ENCODE measurements at regions not wholly inside any gene's neighbourhood (a gene's known extent, or its start where the extent isn't known, plus 50 kb on each side); places are given as distances from the start of the nearest gene placed in this dataset.

DNA sequence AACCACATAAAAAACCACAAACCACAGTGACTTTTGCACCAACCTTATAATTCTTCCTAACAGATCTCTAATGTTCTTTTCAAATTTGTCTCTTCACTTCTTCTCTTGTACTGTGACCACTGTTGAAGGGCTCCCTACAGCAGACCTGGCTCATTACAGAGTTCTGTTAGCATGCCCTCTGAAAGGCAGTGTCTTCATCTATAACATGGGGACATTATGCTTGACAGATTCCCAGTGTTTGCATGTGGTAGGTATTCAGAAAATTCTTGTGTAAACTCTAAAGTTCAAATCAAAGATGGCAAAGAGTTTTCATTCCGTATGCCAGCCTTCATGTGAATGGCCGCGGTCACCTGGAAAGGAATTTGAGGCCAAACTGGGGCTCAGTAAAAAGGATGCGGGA is 182.6 kb downstream of the DHX35 start:
- no peaks in the 10 kb centered on the region for H3K9me3 Mint-ChIP-seq (ENCODE audit: unreplicated experiment)
- no peak overlapping the region for H3K27ac Mint-ChIP-seq (ENCODE audit: unreplicated experiment)
- TF ChIP-seq, protein P1, sequence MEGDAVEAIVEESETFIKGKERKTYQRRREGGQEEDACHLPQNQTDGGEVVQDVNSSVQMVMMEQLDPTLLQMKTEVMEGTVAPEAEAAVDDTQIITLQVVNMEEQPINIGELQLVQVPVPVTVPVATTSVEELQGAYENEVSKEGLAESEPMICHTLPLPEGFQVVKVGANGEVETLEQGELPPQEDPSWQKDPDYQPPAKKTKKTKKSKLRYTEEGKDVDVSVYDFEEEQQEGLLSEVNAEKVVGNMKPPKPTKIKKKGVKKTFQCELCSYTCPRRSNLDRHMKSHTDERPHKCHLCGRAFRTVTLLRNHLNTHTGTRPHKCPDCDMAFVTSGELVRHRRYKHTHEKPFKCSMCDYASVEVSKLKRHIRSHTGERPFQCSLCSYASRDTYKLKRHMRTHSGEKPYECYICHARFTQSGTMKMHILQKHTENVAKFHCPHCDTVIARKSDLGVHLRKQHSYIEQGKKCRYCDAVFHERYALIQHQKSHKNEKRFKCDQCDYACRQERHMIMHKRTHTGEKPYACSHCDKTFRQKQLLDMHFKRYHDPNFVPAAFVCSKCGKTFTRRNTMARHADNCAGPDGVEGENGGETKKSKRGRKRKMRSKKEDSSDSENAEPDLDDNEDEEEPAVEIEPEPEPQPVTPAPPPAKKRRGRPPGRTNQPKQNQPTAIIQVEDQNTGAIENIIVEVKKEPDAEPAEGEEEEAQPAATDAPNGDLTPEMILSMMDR (IDR thresholded peaks at IDR 0.05; ENCODE audit: partially characterized antibody, unreplicated experiment) = no peak
- DNase-seq = no peak
- peaks cover 2% of the 10 kb centered on the region for H3K27me3 Mint-ChIP-seq (ENCODE audit: unreplicated experiment)
- no peaks in the 10 kb centered on the region for H3K36me3 Mint-ChIP-seq (ENCODE audit: unreplicated experiment)
- H3K4me1 Mint-ChIP-seq (ENCODE audit: low read depth, unreplicated experiment) = no peaks in the 10 kb centered on the region
- H3K4me3 Mint-ChIP-seq (ENCODE audit: unreplicated experiment) = no peak overlapping the region

- DNase-seq = no peak
- Mint-ChIP-seq H3K9me3 (ENCODE audit: unreplicated experiment) (no peaks in the 10 kb centered on the region), H3K4me3 (ENCODE audit: unreplicated experiment) (no peak overlapping the region), H3K27me3 (ENCODE audit: unreplicated experiment) (peaks cover 4% of the 10 kb centered on the region), H3K36me3 (ENCODE audit: unreplicated experiment) (no peaks in the 10 kb centered on the region), H3K27ac (ENCODE audit: unreplicated experiment) (no peak overlapping the region), H3K4me1 (ENCODE audit: low read depth, unreplicated experiment) (no peaks in the 10 kb centered on the region)
- TF ChIP-seq, protein P1 (IDR thresholded peaks at IDR 0.05; ENCODE audit: partially characterized antibody, unreplicated experiment) = no peak
These were observed 180.4 kb downstream of the DHX35 start for GRCh38 chr20:39142407-39143096.

DNA sequence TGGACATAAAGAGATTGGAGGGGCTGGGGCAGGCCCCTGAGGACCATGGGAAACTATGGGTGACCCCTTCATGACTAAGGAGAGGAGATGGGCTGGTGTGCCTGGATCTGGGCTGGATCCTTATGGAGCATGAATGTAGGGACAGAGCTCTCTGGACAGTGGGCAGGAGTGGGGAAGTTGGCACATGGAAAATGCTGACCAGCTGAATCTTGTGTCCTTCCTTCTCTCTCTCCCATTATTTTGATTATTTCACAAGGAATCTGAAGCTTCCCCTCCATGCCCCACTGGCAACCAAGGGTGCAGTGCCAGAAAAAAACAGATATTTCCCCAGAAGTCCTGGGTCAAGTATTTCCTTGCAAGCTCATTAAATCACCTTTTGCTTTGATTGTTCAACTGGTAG is 175.2 kb downstream of the DHX35 start:
- TF ChIP-seq, protein P1 (IDR thresholded peaks at IDR 0.05; ENCODE audit: partially characterized antibody, unreplicated experiment) = no peak
- no peaks in the 10 kb centered on the region for H3K36me3 Mint-ChIP-seq (ENCODE audit: unreplicated experiment)
- DNase-seq = no peak
- peaks cover 10% of the 10 kb centered on the region for H3K4me1 Mint-ChIP-seq (ENCODE audit: low read depth, unreplicated experiment)
- no peak overlapping the region for H3K27ac Mint-ChIP-seq (ENCODE audit: unreplicated experiment)
- H3K4me3 Mint-ChIP-seq (ENCODE audit: unreplicated experiment) = no peak overlapping the region
- H3K27me3 Mint-ChIP-seq (ENCODE audit: unreplicated experiment) = peaks cover 2% of the 10 kb centered on the region
- peaks cover 6% of the 10 kb centered on the region for H3K9me3 Mint-ChIP-seq (ENCODE audit: unreplicated experiment)

DNA sequence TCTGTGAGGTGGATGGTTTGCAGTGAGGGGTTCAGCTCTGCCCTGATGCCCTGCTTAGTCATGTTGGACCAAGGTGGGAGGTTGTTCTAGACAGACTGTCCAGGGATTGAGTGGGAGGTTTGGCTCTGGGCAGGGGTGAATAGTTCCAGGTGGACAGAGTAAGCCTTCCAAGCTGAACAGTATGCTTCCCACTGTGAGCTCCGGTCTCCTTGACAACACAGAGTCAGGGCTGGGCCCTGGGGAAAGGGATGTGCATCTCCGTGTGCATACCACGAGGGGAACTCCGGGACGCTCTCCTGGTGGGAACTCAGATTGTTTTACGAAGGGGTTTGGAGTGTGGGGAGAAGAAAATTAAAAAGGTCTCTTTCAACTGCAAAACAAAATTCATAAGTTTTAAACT is 174.7 kb downstream of the DHX35 start:
- H3K27ac Mint-ChIP-seq (ENCODE audit: unreplicated experiment) = no peak overlapping the region
- no peaks in the 10 kb centered on the region for H3K36me3 Mint-ChIP-seq (ENCODE audit: unreplicated experiment)
- H3K4me3 Mint-ChIP-seq (ENCODE audit: unreplicated experiment) = no peak overlapping the region
- peaks cover 10% of the 10 kb centered on the region for H3K4me1 Mint-ChIP-seq (ENCODE audit: low read depth, unreplicated experiment)
- DNase-seq = no peak
- H3K9me3 Mint-ChIP-seq (ENCODE audit: unreplicated experiment) = peaks cover 6% of the 10 kb centered on the region
- TF ChIP-seq, protein P1 (IDR thresholded peaks at IDR 0.05; ENCODE audit: partially characterized antibody, unreplicated experiment) = no peak
- peaks cover 2% of the 10 kb centered on the region for H3K27me3 Mint-ChIP-seq (ENCODE audit: unreplicated experiment)

- DNase-seq = no peak
- Mint-ChIP-seq H3K9me3 (ENCODE audit: unreplicated experiment) (peaks cover 6% of the 10 kb centered on the region), H3K27ac (ENCODE audit: unreplicated experiment) (no peak overlapping the region), H3K27me3 (ENCODE audit: unreplicated experiment) (peaks cover 2% of the 10 kb centered on the region), H3K36me3 (ENCODE audit: unreplicated experiment) (no peaks in the 10 kb centered on the region), H3K4me1 (ENCODE audit: low read depth, unreplicated experiment) (peaks cover 10% of the 10 kb centered on the region), H3K4me3 (ENCODE audit: unreplicated experiment) (no peak overlapping the region)
- TF ChIP-seq, protein P1 (IDR thresholded peaks at IDR 0.05; ENCODE audit: partially characterized antibody, unreplicated experiment) = no peak
These were observed 173.9 kb downstream of the DHX35 start for GRCh38 chr20:39135885-39136544.

All from glutamatergic neuron (in vitro differentiated cells).